Activated naive CD8-positive, alpha-beta T cell (primary cell): ENCODE measurements at regions not wholly inside any gene's neighbourhood (a gene's known extent, or its start where the extent isn't known, plus 50 kb on each side); places are given as distances from the start of the nearest gene placed in this dataset.

Source experiments
- H3K27ac Mint-ChIP-seq: one replicate; pipeline ENCODE4 v1.8.0; 2021; ENCODE audit warnings: mixed read lengths
- H3K27me3 Mint-ChIP-seq: one replicate; pipeline ENCODE4 v1.8.0; 2021; ENCODE audit warnings: mixed read lengths
- H3K36me3 Mint-ChIP-seq: one replicate; pipeline ENCODE4 v1.8.0; 2021; ENCODE audit warnings: mixed read lengths
- H3K4me1 Mint-ChIP-seq: one replicate; pipeline ENCODE4 v1.8.0; 2021; ENCODE audit warnings: low read depth, mixed read lengths
- H3K4me3 Mint-ChIP-seq: one replicate; pipeline ENCODE4 v1.8.0; 2021; ENCODE audit warnings: mild to moderate bottlenecking, mixed read lengths
- H3K9me3 Mint-ChIP-seq: one replicate; pipeline ENCODE4 v1.8.0; 2021; ENCODE audit warnings: low read depth, mixed read lengths

- H3K4me3 Mint-ChIP-seq: no peak overlapping the region
- H3K9me3 Mint-ChIP-seq: no peaks in the 10 kb centered on the region
- H3K4me1 Mint-ChIP-seq: no peaks in the 10 kb centered on the region
- H3K27me3 Mint-ChIP-seq: no peaks in the 10 kb centered on the region
- H3K36me3 Mint-ChIP-seq: no peaks in the 10 kb centered on the region
- no peak overlapping the region for H3K27ac Mint-ChIP-seq
These were observed 112.1 kb downstream of the NUDT12 start for GRCh38 chr5:103450333-103451061.

DNA sequence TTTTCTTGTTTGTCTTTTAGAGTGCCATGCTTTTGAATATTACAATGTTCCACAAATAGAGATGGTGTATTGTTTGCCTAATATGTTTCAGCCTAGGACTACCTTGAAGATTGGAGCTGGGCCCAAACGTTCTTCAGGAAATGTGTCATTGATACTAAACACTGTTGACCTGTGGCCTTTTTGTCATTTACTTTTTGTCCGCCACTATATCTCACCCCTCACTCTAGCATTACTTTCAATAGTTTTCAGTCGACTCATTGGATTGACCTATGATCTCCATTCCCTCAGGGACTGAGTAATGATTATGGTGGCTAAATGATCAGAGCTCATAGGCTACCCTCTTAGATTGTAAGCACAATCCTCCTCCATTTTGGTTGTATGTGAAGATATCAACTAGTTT lies 115.8 kb downstream of the NUDT12 start:
- Mint-ChIP-seq H3K4me1 (no peaks in the 10 kb centered on the region), H3K27me3 (no peaks in the 10 kb centered on the region), H3K27ac (no peak overlapping the region), H3K9me3 (no peaks in the 10 kb centered on the region), H3K36me3 (no peaks in the 10 kb centered on the region), H3K4me3 (no peak overlapping the region)

GRCh38 chr5:103445426-103446035 lies 117.1 kb downstream of the NUDT12 start:
- no peaks in the 10 kb centered on the region for H3K4me1 Mint-ChIP-seq

GRCh38 chr5:103444333-103445038 lies 118.1 kb downstream of the NUDT12 start:
- Mint-ChIP-seq H3K4me3 (no peak overlapping the region), H3K27me3 (peaks cover 2% of the 10 kb centered on the region), H3K27ac (no peak overlapping the region), H3K4me1 (no peaks in the 10 kb centered on the region), H3K9me3 (peaks cover 13% of the 10 kb centered on the region), H3K36me3 (no peaks in the 10 kb centered on the region)

More at GRCh38 chr5:103445426-103446035, 117.1 kb downstream of the NUDT12 start:
- Mint-ChIP-seq H3K36me3 (no peaks in the 10 kb centered on the region), H3K27ac (no peak overlapping the region), H3K9me3 (peaks cover 5% of the 10 kb centered on the region), H3K27me3 (peaks cover 2% of the 10 kb centered on the region), H3K4me3 (no peak overlapping the region)

- no peaks in the 10 kb centered on the region for H3K4me1 Mint-ChIP-seq
- peaks cover 2% of the 10 kb centered on the region for H3K27me3 Mint-ChIP-seq
- no peak overlapping the region for H3K27ac Mint-ChIP-seq
These were observed 119.8 kb downstream of the NUDT12 start for GRCh38 chr5:103442750-103443149.

DNA sequence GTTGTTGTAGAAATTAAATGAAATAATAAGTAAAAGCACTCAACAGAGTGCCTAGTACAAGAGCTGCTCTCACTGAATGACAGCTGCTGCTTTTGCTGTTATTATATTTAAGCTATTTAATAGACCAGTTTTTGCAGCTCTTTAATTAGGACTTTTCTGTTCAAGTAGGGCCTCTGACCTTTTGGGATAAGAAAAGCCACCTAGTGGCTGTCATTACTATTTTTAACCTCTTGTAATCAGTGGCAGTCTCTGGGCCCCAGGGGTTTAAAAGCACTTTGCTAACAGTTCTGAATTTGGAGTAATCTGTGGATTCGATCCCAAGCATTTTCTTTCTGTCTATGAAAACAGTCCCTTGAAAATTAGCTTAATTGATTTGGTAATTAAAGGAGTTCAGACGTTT lies 121.1 kb downstream of the NUDT12 start:
- Mint-ChIP-seq H3K4me1 (no peaks in the 10 kb centered on the region), H3K36me3 (no peaks in the 10 kb centered on the region), H3K27me3 (peaks cover 2% of the 10 kb centered on the region), H3K27ac (no peak overlapping the region), H3K4me3 (no peak overlapping the region), H3K9me3 (peaks cover 25% of the 10 kb centered on the region)

More at GRCh38 chr5:103442750-103443149, 119.8 kb downstream of the NUDT12 start:
- H3K36me3 Mint-ChIP-seq: no peaks in the 10 kb centered on the region
- no peak overlapping the region for H3K4me3 Mint-ChIP-seq
- H3K9me3 Mint-ChIP-seq: peaks cover 20% of the 10 kb centered on the region

- Mint-ChIP-seq H3K36me3 (no peaks in the 10 kb centered on the region), H3K27me3 (peaks cover 2% of the 10 kb centered on the region), H3K9me3 (peaks cover 25% of the 10 kb centered on the region)
These were observed 123.6 kb downstream of the NUDT12 start for GRCh38 chr5:103439007-103439406.

DNA sequence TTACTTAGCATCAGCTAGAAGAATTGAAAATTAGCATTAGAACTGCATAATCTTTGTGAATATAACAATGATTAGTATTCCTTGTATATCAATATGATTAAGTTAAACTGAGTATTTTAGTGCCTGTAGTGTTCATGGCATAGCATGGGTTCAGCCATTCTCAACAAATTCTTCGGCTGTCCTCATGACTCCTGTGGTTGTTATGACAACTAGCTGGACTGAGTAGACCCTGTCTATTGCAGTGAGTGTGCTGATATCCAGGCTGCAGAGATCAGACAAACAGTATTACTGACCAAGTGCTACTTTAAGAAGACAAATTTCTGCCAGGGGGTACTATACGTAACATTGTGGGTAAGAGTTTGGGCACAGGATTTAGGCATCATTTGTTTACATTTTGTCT lies 125.9 kb downstream of the NUDT12 start:
- Mint-ChIP-seq H3K27me3 (peaks cover 2% of the 10 kb centered on the region), H3K27ac (no peak overlapping the region), H3K36me3 (no peaks in the 10 kb centered on the region)

More at GRCh38 chr5:103439007-103439406, 123.6 kb downstream of the NUDT12 start:
- Mint-ChIP-seq H3K4me3 (no peak overlapping the region), H3K4me1 (no peaks in the 10 kb centered on the region), H3K27ac (no peak overlapping the region)

GRCh38 chr5:103436112-103436511 lies 126.5 kb downstream of the NUDT12 start:
- H3K27ac Mint-ChIP-seq: no peak overlapping the region
- H3K9me3 Mint-ChIP-seq: peaks cover 24% of the 10 kb centered on the region
- peaks cover 2% of the 10 kb centered on the region for H3K27me3 Mint-ChIP-seq
- no peaks in the 10 kb centered on the region for H3K36me3 Mint-ChIP-seq
- H3K4me1 Mint-ChIP-seq: no peaks in the 10 kb centered on the region
- H3K4me3 Mint-ChIP-seq: no peak overlapping the region

More for the DNA sequence above, 125.9 kb downstream of the NUDT12 start:
- Mint-ChIP-seq H3K4me3 (no peak overlapping the region), H3K4me1 (no peaks in the 10 kb centered on the region), H3K9me3 (peaks cover 25% of the 10 kb centered on the region)

DNA sequence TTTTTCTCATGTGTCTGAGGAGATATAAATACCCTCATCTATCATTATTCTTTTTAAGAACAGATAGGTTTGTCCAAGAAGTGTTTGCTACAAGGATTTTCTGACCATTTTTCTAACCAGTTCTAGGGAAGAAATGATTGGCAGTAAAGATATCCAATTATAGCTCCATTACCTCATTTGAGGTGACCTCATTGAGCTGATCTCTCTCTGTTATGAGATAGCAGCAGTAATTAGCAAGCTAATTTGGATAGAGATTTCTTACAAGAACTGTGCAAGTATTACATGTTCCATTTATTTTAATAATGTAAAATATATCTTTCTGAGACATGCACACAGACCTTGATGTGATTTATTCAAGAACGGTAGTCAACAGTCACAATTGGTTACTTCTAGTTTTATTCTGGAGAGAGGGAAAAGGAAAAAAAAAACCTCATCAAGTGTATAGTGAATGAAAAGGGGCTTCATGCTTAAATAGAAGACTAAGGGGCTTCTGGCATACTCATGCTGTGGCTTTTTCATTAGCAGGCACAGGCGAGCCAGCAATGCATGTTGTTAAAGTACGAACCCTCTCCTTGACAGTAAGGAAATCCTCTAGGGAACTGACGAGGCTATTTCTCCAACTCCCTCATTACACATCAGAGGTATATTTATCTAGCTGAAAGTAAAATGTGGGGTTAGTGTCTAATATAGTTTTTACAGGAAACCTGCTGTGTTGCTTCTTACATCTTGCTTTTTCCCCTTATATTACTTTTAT lies 127.3 kb downstream of the NUDT12 start:
- H3K36me3 Mint-ChIP-seq: no peaks in the 10 kb centered on the region
- no peaks in the 10 kb centered on the region for H3K4me1 Mint-ChIP-seq
- no peak overlapping the region for H3K27ac Mint-ChIP-seq
- no peak overlapping the region for H3K4me3 Mint-ChIP-seq
- no peaks in the 10 kb centered on the region for H3K27me3 Mint-ChIP-seq
- H3K9me3 Mint-ChIP-seq: peaks cover 20% of the 10 kb centered on the region

- Mint-ChIP-seq H3K36me3 (no peaks in the 10 kb centered on the region), H3K4me1 (no peaks in the 10 kb centered on the region), H3K4me3 (no peak overlapping the region), H3K27me3 (no peaks in the 10 kb centered on the region), H3K27ac (no peak overlapping the region), H3K9me3 (peaks cover 7% of the 10 kb centered on the region)
These were observed 128.5 kb downstream of the NUDT12 start for GRCh38 chr5:103434057-103434456.

- Mint-ChIP-seq H3K4me3 (no peak overlapping the region), H3K27ac (no peak overlapping the region), H3K4me1 (no peaks in the 10 kb centered on the region), H3K27me3 (no peaks in the 10 kb centered on the region), H3K9me3 (peaks cover 5% of the 10 kb centered on the region), H3K36me3 (no peaks in the 10 kb centered on the region)
These were observed 129.4 kb downstream of the NUDT12 start for GRCh38 chr5:103433211-103433610.

DNA sequence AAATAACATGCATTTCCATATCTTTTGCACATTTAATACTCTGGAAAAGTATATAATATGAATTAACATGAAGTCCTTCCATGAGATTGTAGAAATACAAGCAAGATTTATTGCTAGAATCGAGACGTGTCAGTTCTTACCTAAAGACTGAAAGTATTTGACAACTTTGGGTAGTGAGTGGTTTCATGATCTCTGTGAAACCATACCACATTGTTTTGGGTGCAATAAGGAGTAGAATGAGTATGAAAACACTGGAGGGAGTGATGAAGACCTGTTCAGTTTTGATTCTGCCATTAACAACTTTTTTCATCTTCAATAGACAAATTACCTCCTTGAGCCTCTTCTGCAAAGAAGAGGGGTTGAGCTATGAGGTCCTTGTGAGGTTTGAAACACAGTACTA lies 133.7 kb downstream of the NUDT12 start:
- no peaks in the 10 kb centered on the region for H3K4me1 Mint-ChIP-seq
- H3K27ac Mint-ChIP-seq: no peak overlapping the region
- peaks cover 2% of the 10 kb centered on the region for H3K27me3 Mint-ChIP-seq
- H3K4me3 Mint-ChIP-seq: no peak overlapping the region
- H3K36me3 Mint-ChIP-seq: no peaks in the 10 kb centered on the region
- no peaks in the 10 kb centered on the region for H3K9me3 Mint-ChIP-seq

DNA sequence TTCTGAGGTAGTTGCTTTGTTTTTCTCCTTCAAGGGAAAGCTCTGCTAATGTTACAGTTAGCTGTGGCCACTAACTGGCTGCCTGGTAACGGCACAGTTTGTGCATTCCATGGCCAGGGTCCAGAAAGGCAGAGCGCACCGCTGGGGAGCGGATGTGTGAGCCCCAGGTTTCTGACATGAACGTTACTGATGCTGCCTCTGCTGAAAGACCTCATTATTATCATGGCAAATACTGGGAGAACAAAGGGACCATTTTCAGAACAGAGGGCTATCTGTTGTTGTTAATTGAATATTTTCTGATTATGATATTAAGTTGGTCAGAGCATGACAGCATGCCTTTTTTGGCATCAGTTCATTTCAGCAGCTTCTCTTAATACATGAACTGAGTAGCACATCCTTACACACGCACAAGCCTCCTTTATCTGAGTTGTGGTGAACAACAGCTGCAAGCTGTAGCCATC lies 134.1 kb downstream of the NUDT12 start:
- peaks cover 2% of the 10 kb centered on the region for H3K27me3 Mint-ChIP-seq
- no peaks in the 10 kb centered on the region for H3K9me3 Mint-ChIP-seq
- H3K4me3 Mint-ChIP-seq: no peak overlapping the region
- no peaks in the 10 kb centered on the region for H3K36me3 Mint-ChIP-seq
- H3K27ac Mint-ChIP-seq: no peak overlapping the region
- no peaks in the 10 kb centered on the region for H3K4me1 Mint-ChIP-seq

- Mint-ChIP-seq H3K9me3 (no peaks in the 10 kb centered on the region), H3K36me3 (no peaks in the 10 kb centered on the region), H3K4me3 (no peak overlapping the region), H3K27ac (no peak overlapping the region), H3K4me1 (no peaks in the 10 kb centered on the region), H3K27me3 (peaks cover 4% of the 10 kb centered on the region)
These were observed 135.3 kb downstream of the NUDT12 start for GRCh38 chr5:103427326-103427725.
